ENCODE measurements at regions not wholly inside any gene's neighbourhood (a gene's known extent, or its start where the extent isn't known, plus 50 kb on each side); places are given as distances from the start of the nearest gene placed in this dataset.
A peak's percentile ranks its signal among the peaks of the same experiment; 100 is the strongest.
"Not testable (repeated sequence)": the region's sequence is repeated elsewhere in the genome, so short reads cannot be mapped to it uniquely, and the experiment has no call there.

GRCh38 chr5:163789870-163790269 lies 284.5 kb downstream of the MAT2B start:
- DNase-seq (ENCODE audit: low spot score): no peak

- DNase-seq (ENCODE audit: low spot score): no peak
Observed at GRCh38 chr5:163790497-163790896, 285.1 kb downstream of the MAT2B start.

- DNase-seq (ENCODE audit: low spot score): no peak
Observed at GRCh38 chr5:163794993-163795392, 289.6 kb downstream of the MAT2B start.

GRCh38 chr5:163807781-163808180 lies 302.4 kb downstream of the MAT2B start:
- DNase-seq (ENCODE audit: low spot score): no peak

DNA sequence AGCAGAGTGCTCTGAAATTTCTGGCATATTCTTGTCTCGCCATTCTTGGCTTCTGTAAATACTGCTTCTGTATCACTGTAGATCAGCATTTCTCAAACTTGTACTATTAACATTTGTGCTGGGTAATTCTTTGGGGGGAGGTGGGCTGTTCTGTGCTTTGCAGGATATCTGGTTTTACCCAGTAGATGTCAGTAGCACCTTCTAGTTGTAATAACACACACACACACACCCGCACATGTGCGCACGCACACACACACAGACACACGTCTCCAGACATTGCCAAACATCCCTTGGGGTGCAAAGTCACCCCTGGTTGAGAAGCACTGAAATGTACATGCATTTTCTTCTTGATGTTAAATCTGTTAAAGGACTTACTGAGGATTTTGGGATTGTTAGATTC lies 304.1 kb downstream of the MAT2B start:
- DNase-seq (ENCODE audit: low spot score): peak; percentile 55

DNA sequence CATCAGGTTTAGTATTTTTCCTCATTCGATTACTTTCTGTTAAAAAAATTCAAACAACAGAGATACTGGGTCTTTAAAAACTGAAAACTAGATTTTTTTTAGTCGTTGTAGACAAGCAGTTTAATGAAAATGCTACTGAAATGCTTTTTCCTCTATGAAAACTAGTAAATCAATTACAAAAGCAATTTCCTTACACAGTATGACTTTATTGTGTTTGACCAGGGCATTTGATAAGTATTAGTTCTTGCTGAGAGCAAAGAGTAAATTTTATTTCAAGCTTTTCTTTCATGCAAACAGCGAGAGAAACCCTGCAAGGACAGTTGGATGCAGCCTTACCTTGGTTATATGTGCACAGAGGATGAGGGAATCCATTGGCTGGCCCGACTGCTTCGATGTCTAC lies 308.5 kb downstream of the MAT2B start:
- no peak for DNase-seq (ENCODE audit: low spot score)

- no peak for DNase-seq (ENCODE audit: low spot score)
Observed at GRCh38 chr5:163815240-163815791, 309.9 kb downstream of the MAT2B start.

DNA sequence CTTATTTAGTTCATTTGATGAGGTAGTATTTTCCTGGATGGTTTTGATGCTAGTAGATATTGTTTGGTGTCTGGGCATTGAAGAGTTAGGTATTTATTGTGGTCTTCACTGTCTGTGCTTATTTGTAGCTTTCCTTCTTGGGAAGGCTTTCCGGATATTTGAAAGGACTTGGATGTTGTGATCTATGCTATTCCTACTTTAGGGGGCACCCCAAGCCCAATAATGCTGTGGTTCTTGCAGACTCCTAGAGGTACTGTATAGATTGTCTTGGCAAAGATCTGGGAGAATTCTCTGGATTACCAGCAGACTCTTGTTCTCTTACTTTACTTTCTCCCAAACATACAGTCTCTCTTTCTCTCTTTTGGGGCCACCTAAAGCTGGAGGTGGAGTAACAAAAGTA lies 315.7 kb downstream of the MAT2B start:
- no peak for DNase-seq (ENCODE audit: low spot score)

DNA sequence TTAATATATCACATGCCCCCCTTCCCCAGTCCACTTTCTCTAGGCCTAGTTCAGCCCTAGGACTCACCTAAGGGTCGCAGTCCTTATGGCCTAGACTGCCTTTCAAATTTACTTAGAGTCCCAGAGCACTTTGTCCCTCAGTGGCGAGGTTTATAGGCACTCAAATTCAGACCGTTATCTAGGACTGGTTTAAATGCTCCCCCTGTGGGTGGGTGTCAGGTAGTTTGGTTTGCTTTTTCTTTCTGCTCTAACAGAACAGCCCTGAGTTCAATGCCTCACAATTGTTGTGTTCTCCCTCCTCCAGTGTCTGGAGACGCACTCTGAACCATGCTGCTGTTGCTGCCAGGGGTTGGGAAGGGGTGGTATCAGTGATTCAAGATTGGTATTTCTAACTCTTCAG lies 317.1 kb downstream of the MAT2B start:
- DNase-seq (ENCODE audit: low spot score): no peak

GRCh38 chr5:163825661-163826060 lies 320.2 kb downstream of the MAT2B start:
- no peak for DNase-seq (ENCODE audit: low spot score)

GRCh38 chr5:163826201-163826600 lies 320.8 kb downstream of the MAT2B start:
- DNase-seq (ENCODE audit: low spot score): no peak

DNA sequence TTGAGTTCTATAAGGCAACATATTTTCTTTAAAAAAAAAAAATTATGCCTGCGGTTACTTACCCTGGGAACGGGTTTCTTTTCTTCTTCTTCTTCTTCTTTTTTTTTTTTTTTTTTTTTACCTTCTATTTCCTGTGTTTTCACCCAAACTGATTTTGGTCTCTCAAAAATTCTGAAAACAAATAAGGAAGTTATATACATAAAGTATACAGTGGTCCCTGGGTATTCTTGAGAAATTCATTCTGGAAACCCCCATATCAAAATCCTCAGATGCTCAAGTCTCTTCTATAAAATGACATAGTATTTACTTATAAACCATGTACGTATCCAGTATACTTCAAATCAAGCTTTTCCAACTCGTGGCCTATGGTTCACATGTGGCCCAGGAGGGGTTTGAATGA lies 326.7 kb downstream of the MAT2B start:
- no peak for DNase-seq (ENCODE audit: low spot score)

DNA sequence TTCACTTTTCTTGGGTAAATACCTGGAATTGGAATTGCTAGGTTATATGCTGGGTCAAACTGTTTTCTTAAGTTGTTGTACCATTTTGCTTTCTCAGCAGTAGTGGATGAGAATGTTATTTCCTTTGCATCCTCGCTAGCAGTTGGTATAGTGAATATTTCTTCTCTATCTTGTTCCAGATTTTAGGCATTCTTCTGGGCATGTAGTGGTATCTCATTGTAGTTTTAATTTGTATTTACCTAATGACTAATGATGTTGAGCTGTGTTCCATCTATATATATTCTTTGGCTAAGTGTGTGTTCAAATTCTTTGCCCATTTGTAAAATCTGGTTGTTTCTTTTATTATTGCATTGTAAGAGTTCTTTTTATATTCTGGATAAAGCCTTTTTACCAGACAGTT lies 333.3 kb downstream of the MAT2B start:
- DNase-seq (ENCODE audit: low spot score): no peak

- DNase-seq (ENCODE audit: low spot score): no peak
Observed at GRCh38 chr5:163846512-163846911, 341.1 kb downstream of the MAT2B start.

- no peak for DNase-seq (ENCODE audit: low spot score)
Observed at GRCh38 chr5:163855754-163856153, 350.3 kb downstream of the MAT2B start.

GRCh38 chr5:163861670-163862069 lies 356.3 kb downstream of the MAT2B start:
- no peak for DNase-seq (ENCODE audit: low spot score)

GRCh38 chr5:163867324-163867723 lies 361.9 kb downstream of the MAT2B start:
- DNase-seq (ENCODE audit: low spot score): no peak

DNA sequence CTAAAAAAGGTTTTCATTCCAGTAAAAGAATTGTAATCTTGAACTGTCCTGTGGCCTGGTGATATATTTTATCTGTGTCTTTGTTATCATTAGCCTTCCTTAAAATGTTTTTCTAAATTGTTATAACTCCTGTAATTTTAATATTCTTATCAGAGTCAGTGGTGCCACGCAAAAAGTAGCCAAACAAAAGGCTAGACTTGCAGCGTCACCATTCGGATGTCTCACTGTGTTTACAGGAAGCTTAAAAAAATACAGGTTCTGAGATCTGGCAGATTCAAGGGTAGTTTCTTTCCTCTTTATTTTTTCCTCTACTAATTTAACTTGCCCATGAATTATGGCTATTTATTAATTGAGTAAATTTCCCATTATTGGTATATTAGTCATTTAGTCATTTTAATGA lies 362.3 kb downstream of the MAT2B start:
- DNase-seq (ENCODE audit: low spot score): no peak

GRCh38 chr5:163869581-163869980 lies 364.2 kb downstream of the MAT2B start:
- DNase-seq (ENCODE audit: low spot score): no peak

DNA sequence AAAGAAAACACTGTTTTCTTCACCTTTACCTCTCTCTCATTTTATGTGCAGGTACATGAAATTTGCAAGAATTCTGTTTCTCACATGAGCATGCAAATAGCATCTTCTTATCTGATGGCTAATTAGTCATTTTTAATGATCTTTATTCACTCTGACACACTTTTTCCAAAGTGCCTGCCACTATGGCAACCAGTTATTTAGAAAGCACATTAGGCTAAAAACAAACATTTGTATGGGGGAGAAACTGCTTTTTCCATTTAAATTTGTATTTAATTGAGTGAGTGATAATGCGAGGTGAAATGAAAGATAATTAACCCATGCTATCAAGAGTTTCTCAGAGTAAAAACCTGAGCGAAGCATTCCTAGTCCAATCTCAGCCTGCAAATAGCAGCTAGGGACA lies 365.0 kb downstream of the MAT2B start:
- no peak for DNase-seq (ENCODE audit: low spot score)

DNA sequence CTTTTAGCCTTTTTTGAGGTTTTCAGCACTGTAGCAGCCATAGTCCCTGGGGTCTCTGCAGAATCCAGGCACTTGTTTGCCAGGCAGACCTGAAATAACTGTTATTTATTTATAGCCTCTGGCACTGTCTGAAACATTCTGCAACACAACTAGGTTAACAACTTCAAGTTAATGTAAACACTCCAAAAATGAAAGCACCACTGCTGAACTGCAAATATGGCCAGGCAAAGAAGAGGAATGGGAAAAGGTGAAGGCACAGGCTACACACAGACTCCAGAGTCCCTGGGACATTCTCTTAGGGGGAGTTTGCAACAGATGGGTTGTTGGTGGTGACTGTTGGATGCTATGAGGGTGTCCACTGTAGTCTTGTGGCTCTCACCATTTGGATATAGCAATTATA lies 369.0 kb downstream of the MAT2B start:
- no peak for DNase-seq (ENCODE audit: low spot score)

DNA sequence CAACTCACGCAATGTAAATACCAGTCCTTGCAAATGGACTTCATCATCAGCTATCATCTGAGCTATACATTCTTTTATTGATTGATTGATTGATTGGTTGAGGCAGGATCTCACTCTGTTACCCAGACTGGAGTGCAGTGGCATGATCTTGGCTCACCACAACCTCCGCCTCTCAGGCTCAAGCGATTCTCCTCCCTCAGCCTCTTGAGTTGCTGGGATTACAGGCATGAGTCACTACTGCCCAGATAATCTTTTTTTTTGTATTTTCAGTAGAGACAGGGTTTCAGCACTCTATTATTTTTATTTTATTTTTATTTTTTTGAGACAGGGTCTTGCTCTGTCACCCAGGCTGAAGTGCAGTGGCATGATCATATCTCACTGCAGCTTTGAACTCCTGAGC lies 369.5 kb downstream of the MAT2B start:
- not testable (repeated sequence) for DNase-seq (ENCODE audit: low spot score)

DNA sequence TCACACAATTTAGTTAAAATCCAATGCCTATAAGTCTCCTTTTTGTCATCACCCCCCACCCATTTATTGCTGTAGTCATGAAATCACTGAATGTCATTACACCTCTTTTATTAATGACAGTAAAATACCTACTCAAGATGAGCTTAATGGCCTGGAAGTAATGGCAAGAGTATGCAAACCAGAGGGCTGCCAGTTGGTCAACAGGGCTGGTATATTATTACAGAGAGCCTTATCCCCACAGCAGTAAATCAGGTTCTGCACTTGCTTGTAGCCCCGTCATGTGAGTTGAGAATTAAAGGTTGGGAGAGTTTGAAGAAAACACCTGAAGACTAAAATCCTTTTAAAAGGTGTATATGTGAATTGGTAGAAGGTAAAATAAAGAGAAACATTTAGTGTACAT lies 372.4 kb downstream of the MAT2B start:
- DNase-seq (ENCODE audit: low spot score): no peak

DNA sequence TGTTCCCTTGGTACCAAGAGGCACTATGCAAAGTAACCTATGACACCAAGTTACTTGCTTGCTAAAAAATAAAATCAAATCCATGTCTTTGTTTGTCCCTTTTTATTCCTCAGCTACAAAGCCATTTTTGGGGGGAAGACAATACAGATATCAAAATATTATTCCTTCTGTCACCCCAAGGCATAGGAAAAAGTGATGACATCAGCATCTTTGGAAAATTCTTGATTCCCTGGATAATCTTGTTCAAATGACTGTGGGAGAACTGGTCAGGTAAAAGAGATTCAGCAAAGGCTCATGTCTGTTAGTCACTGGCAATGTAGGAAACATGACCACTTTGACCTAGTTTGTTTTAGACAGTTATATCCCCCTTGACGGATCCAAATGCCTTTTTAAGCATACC lies 373.1 kb downstream of the MAT2B start:
- no peak for DNase-seq (ENCODE audit: low spot score)

- DNase-seq (ENCODE audit: low spot score): no peak
Observed at GRCh38 chr5:163880302-163880701, 374.9 kb downstream of the MAT2B start.

Measured in NAMALWA (cell line).